K562 (cell line): ENCODE measurements at regions not wholly inside any gene's neighbourhood (a gene's known extent, or its start where the extent isn't known, plus 50 kb on each side); places are given as distances from the start of the nearest gene placed in this dataset.
"Not testable (repeated sequence)": the region's sequence is repeated elsewhere in the genome, so short reads cannot be mapped to it uniquely, and the experiment has no call there.

ENCODE experiments used
- ATAC-seq: fragments of 200-7000 bp; cut with Tn5 transposase; 3 replicates; pipeline ENCODE4 v1.9.1; 2020; ENCODE audit warnings: moderate library complexity
- BruUV-seq: library from RNA; stranded (reverse); fragments of 400-500 nt; replicated peaks from 2 replicates; lab custom pipeline; 2021; lab: Mats Ljungman, UMichigan
- CTCF ChIA-PET: fragments of 300-600 bp; formaldehyde crosslinking; extraction: SDS; loops from one replicate; lab custom pipeline; 2021; ENCODE audit warnings: low intra/inter-chr PET ratio; lab: Yijun Ruan, JAX
- POLR2A ChIA-PET: fragments of 300-600, 350-650 bp; sonication (Branson Sonifier 250); formaldehyde crosslinking; extraction: SDS; loops from one replicate; lab custom pipeline; 2021; ENCODE audit warnings: antibody characterized with exemption, inconsistent platforms; lab: Yijun Ruan, JAX
- DNase-seq, 4 experiments: peaks; one replicate each; pipeline versions ENCODE4 v3.0.0 to v3.0.0-alpha.2; 2011 to 2018; ENCODE audit warnings: low spot score in 3 of 4, mixed read lengths in 3 of 4; ENCODE audit errors: extremely low read depth in 1 of 4
- FAIRE-seq: peaks from 2 replicates; lab custom pipeline; 2011; peaks lifted over from hg19 to GRCh38; lab: Jason Lieb, UNC
- H2AFZ ChIP-seq: 2 replicates; pipeline ENCODE4 v1.6.0; 2011; ENCODE audit warnings: low read depth, low read length, control low read depth, inconsistent platforms
- H3K27ac ChIP-seq: fragments of 200-600 bp; 3 replicates; pipeline ENCODE4 v1.8.0; 2011; ENCODE audit warnings: low read depth, mild to moderate bottlenecking, control low read depth, inconsistent platforms, low read length, moderate library complexity, mixed read lengths; ENCODE audit errors: extremely low read depth
- H3K27me3 ChIP-seq, 2 experiments: fragments of 300-600 bp in 1 of 2; 2 replicates in 1 of 2; 3 replicates in 1 of 2; pipeline versions ENCODE4 v1.6.0 to v1.8.0; 2011; ENCODE audit warnings: inconsistent platforms in 2 of 2, low read length in 2 of 2, mild to moderate bottlenecking in 1 of 2, mixed read lengths in 1 of 2, moderate library complexity in 1 of 2; ENCODE audit not compliant: control insufficient read depth in 2 of 2, insufficient read depth in 2 of 2
- H3K36me3 ChIP-seq: fragments of 300-600 bp; 3 replicates; pipeline ENCODE4 v1.8.0; 2011; ENCODE audit warnings: mild to moderate bottlenecking, low read length, inconsistent platforms; ENCODE audit not compliant: control insufficient read depth, insufficient read depth
- H3K4me1 ChIP-seq, 2 experiments: fragments of 200-600 bp in 1 of 2; replicated peaks in 1 of 2; 2 replicates in 1 of 2; 3 replicates in 1 of 2; pipeline versions ENCODE4 v1.5.1 to v1.8.0; 2011; ENCODE audit warnings: inconsistent platforms in 2 of 2, low read length in 2 of 2, mild to moderate bottlenecking in 1 of 2, mixed read lengths in 1 of 2, moderate library complexity in 1 of 2; ENCODE audit not compliant: control insufficient read depth in 2 of 2, insufficient read depth in 2 of 2
- H3K4me2 ChIP-seq: 2 replicates; pipeline ENCODE4 v1.6.1; 2011; ENCODE audit warnings: low read length, control low read depth, inconsistent platforms, mixed read lengths; ENCODE audit not compliant: insufficient read depth
- H3K4me3 ChIP-seq: fragments of 200-600 bp; sonication (generic), shearing (Covaris generic); 2 replicates; pipeline ENCODE4 v1.5.1; 2016; ENCODE audit warnings: control low read depth, inconsistent platforms
- H3K79me2 ChIP-seq: fragments of 200-600 bp; 3 replicates; pipeline ENCODE4 v1.8.0; 2011; ENCODE audit warnings: low read length, inconsistent platforms; ENCODE audit not compliant: control insufficient read depth, insufficient read depth
- H3K9ac ChIP-seq, 2 experiments: 2 replicates each; pipeline versions ENCODE4 v1.6.0 to v1.6.1; 2011; ENCODE audit warnings: low read depth in 2 of 2, low read length in 2 of 2, control low read depth in 1 of 2, inconsistent platforms in 1 of 2, mild to moderate bottlenecking in 1 of 2, mixed read lengths in 1 of 2; ENCODE audit not compliant: insufficient read depth in 1 of 2
- H3K9me1 ChIP-seq: one replicate; pipeline ENCODE4 v1.6.0; 2011; ENCODE audit warnings: inconsistent platforms, mild to moderate bottlenecking, low read length, moderate library complexity; ENCODE audit not compliant: control insufficient read depth, insufficient read depth
- H3K9me3 ChIP-seq: replicated peaks from 2 replicates; pipeline ENCODE4 v1.5.1; 2011; ENCODE audit warnings: low read depth, low read length, inconsistent platforms; ENCODE audit not compliant: control insufficient read depth, insufficient read depth
- H4K20me1 ChIP-seq: replicated peaks from 2 replicates; pipeline ENCODE4 v1.6.1; 2011; ENCODE audit warnings: low read length, inconsistent platforms, mixed read lengths; ENCODE audit not compliant: control insufficient read depth, insufficient read depth
- ARID1B ChIP-seq: fragments of 450-650 bp; IDR thresholded peaks from 2 replicates; pipeline ENCODE4 v1.6.1; 2016; ENCODE audit warnings: antibody characterized with exemption, mild to moderate bottlenecking, inconsistent platforms
- CREM ChIP-seq: IDR thresholded peaks from 2 replicates; pipeline ENCODE4 v1.6.1; 2014; ENCODE audit warnings: antibody characterized with exemption, low read depth
- EGR1 ChIP-seq: fragments of 450-650 bp; conservative IDR thresholded peaks from 2 replicates; pipeline ENCODE4 v1.6.1; 2017; ENCODE audit warnings: mild to moderate bottlenecking
- JUN ChIP-seq, 2 experiments: sonication (generic) in 1 of 2; formaldehyde crosslinking in 1 of 2; IDR thresholded peaks; 2 replicates each; pipeline versions ENCODE4 v1.6.1 to v1.8.0; 2012 to 2022; ENCODE audit warnings: borderline replicate concordance in 2 of 2, mild to moderate bottlenecking in 2 of 2, improper control_type of control experiment in 1 of 2, low read depth in 1 of 2, low read length in 1 of 2, missing genetic modification reagents in 1 of 2
- MECOM ChIP-seq: fragments of 250-450 bp; sonication (Bioruptor Pico); IDR thresholded peaks from 2 replicates; pipeline ENCODE4 v1.8.0; 2022; ENCODE audit warnings: inconsistent platforms
- PHTF2 ChIP-seq: fragments of 250-450 bp; sonication (Bioruptor Pico); IDR thresholded peaks from 2 replicates; pipeline ENCODE4 v1.5.0; 2021; ENCODE audit warnings: mild to moderate bottlenecking
- SOX6 ChIP-seq: fragments of 450-650 bp; IDR thresholded peaks from 2 replicates; pipeline ENCODE4 v1.6.1; 2014; ENCODE audit warnings: mild to moderate bottlenecking
- TEAD4 ChIP-seq, 2 experiments: sonication (generic) in 1 of 2; formaldehyde crosslinking in 1 of 2; IDR thresholded peaks; 2 replicates each; pipeline versions ENCODE4 v1.6.1 to v1.8.0; 2012 to 2022; ENCODE audit warnings: borderline replicate concordance in 1 of 2, inconsistent platforms in 1 of 2, low read length in 1 of 2, mild to moderate bottlenecking in 1 of 2, missing genetic modification reagents in 1 of 2
- ZBTB17 ChIP-seq: fragments of 450-650 bp; formaldehyde crosslinking; IDR thresholded peaks from 2 replicates; pipeline ENCODE4 v1.4.0; 2020; ENCODE audit warnings: mild to moderate bottlenecking
- ZBTB8A ChIP-seq: fragments of 450-650 bp; IDR thresholded peaks from 2 replicates; pipeline ENCODE4 v1.6.1; 2018; ENCODE audit warnings: mild to moderate bottlenecking, moderate library complexity; ENCODE audit not compliant: partially characterized antibody
- ZNF23 ChIP-seq: fragments of 250-450 bp; sonication (Bioruptor Pico); IDR thresholded peaks from 2 replicates; pipeline ENCODE4 v1.4.0; 2020; ENCODE audit warnings: mild to moderate bottlenecking
- ZNF41 ChIP-seq: fragments of 250-450 bp; sonication (Bioruptor Pico); conservative IDR thresholded peaks from 2 replicates; pipeline ENCODE4 v1.4.0; 2020; ENCODE audit warnings: mild to moderate bottlenecking
- WGBS: fragments of 100-300 bp; shearing (Covaris generic); methylation state at CpG from one replicate; pipeline ENCODE4 v1.1.6; 2016; ENCODE audit warnings: low coverage, mixed read lengths; ENCODE audit not compliant: insufficient coverage; ENCODE audit errors: missing lambda C conversion rate; 5-methylcytosine and 5-hydroxymethylcytosine counted together
- in situ Hi-C: fragments of 300-500 bp; cut with MboI; formaldehyde crosslinking; loops from 4 replicates; pipeline ENCODE4 v1.15.0; 2018; ENCODE audit warnings: inconsistent platforms, mixed read lengths
- intact Hi-C: fragments of 100-400 bp; cut with micrococcal nuclease; formaldehyde crosslinking; loops from 2 replicates; pipeline ENCODE4 v1.14.2; 2022

DNA sequence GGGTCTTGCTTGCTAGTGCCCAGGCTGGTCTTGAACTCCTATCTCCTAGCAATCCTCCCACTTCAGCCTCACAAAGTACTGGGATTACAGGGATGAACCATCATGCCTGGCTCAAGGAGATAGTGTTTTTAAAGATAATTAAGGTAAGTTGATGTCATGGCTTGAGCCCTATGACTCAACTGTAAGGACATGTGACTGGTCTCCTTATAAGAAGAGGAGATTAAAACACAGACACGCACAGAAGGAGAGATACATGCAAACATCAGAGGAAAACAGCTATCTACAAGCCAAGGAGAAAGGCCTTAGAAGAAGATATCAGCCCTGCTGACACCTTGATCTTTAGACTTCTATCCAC is 220.4 kb upstream of the GADL1 start (continued):
- TF ChIP-seq CREM (0 out of 2 replicates have a peak, but pooled peaks have one; percentile 10), ZBTB8A (no peak), PHTF2 (no peak), JUN (IDR thresholded peaks at IDR 0.05; ENCODE audit: borderline replicate concordance, low read depth, low read length) (0 out of 2 replicates have a peak, but pooled peaks have one; percentile 20), JUN (CRISPR knock-in tag; IDR thresholded peaks at IDR 0.05; ENCODE audit: borderline replicate concordance) (no peak), EGR1 (0 out of 2 replicates have a peak, but pooled peaks have one; percentile 15), ZBTB17 (peak; percentile 61; the same call in 1 of the 2 replicates), TEAD4 (IDR thresholded peaks at IDR 0.05; ENCODE audit: low read length) (peak; percentile 39; the same call in 1 of the 2 replicates), TEAD4 (CRISPR knock-in tag; IDR thresholded peaks at IDR 0.05; ENCODE audit: borderline replicate concordance) (no peak), ARID1B (peak; percentile 80), ZNF41 (no peak), SOX6 (no peak), MECOM (peak; percentile 24; the same call in 1 of the 2 replicates)

DNA sequence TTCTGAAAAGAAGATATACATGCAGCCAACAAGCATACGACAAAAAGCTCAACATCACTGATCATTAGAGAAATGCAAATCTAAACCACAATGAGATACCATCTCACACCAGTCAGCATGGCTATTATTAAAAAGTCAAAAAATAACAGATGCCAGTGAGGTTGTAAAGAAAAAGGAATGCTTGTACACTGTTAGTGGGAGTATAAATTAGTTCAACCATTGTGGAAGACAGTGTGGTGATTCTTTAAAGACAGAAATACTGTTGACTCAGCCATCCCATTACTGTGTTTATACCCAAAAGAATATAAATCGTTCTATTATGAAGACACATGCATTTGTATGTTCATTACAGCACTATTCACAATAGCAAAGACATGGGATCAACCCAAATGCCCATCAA is 221.1 kb upstream of the GADL1 start:
- CTCF ChIA-PET, ATAC-seq, H4K20me1 ChIP-seq, H3K36me3 ChIP-seq, DNase-seq, H3K4me1 ChIP-seq, H2AFZ ChIP-seq, FAIRE-seq, H3K4me3 ChIP-seq, H3K9me3 ChIP-seq, intact Hi-C loops, H3K9me1 ChIP-seq, H3K9ac ChIP-seq, H3K27me3 ChIP-seq, in situ Hi-C loops, H3K79me2 ChIP-seq, BruUV-seq, H3K4me2 ChIP-seq: not testable (repeated sequence)
- peak; percentile 45; the same call in 1 of the 2 replicates for TF ChIP-seq ZNF23 (CRISPR knock-in tag)
- peak overlapping the region; percentile 61; the same call in 2 of the 3 replicates for H3K27ac ChIP-seq
- POLR2A ChIA-PET = interaction anchor here (0.6 to 1.6 kb wide), 5 partner anchors 14 to 1000 kb away, joined by 3 to 5 read pairs (median 3); no protein-coding TSS in a partner anchor
- WGBS = 0% methylated on average over 2 of the region's 2 CpGs
